T-helper 2 cell treated with Interferon-gamma antibody and Interleukin-4, amounts not matched to agents 100 ng/mL and 5 ng/mL, for 36 hours (primary cell): ENCODE measurements at regions not wholly inside any gene's neighbourhood (a gene's known extent, or its start where the extent isn't known, plus 50 kb on each side); places are given as distances from the start of the nearest gene placed in this dataset.
"Not testable (repeated sequence)": the region's sequence is repeated elsewhere in the genome, so short reads cannot be mapped to it uniquely, and the experiment has no call there.

Source experiments
- intact Hi-C: fragments of 100-400 bp; cut with micrococcal nuclease; formaldehyde crosslinking; loops from one replicate; pipeline ENCODE4 v1.15.1; 2023

DNA sequence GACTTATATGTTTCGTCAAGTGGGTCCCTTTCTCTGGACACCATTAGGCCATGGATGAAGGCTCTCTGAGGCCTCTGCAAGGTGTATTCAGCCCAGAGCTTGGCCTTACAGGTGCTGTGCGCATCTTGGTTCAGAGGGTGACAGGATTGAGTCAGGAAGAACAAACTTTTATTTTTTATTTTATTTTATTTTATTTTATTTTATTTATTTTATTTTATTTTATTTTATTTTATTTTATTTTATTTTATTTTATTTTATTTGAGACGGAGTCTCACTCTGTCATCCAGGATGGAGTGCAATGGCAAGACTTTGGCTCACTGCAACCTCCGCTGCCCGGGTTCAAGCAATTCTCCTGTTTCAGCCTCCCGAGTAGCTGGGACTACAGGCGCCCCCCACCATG lies 370.4 kb upstream of the CLNK start:
- intact Hi-C loops, result not testable (repeated sequence)

GRCh38 chr4:11053601-11054220 lies 369.1 kb upstream of the CLNK start:
- intact Hi-C loops, result no loop called here

GRCh38 chr4:11051181-11051580 lies 366.6 kb upstream of the CLNK start:
- intact Hi-C loops, result no loop called here

DNA sequence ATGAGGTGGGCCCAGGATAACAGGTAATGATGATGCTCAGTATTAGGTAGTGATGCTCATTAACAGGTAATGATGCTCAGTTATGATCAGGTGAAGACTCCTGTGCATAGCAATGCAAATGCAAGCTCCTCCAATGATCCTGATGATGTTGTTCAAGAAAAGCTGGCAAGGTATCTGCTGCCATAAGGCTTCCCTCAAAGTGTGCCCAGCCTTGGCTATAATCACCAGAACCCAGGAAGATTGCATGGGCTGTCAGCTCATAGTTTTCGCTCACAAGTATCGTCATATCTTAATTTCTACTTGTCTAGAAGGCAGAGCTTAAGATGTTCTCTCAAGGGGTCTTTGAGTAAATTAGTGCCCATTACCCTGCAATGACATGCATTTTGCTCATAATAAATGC lies 366.2 kb upstream of the CLNK start:
- intact Hi-C loops, result no loop called here

DNA sequence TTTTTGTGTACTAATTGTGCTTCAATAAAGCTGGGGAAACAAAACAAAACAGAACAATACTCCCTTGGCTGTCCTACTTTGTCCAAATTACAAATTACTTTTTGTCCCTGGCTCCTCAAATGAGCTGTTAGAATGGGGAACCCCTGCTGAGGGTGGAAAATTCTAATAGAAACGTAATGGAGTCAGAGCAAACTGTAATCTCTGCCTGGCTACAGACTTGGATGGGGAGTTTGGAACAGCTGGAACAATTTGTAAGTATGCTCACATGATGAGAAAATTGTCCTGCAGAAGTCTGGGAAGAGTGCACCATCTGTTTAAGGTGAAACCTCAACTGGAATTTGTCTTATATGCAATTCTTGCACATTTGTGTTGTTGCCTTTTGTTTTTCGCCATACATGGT lies 364.4 kb upstream of the CLNK start:
- intact Hi-C loops, result no loop called here

- intact Hi-C loops, result no loop called here
Observed at GRCh38 chr4:11042760-11043159, 358.2 kb upstream of the CLNK start.

- intact Hi-C loops, result no loop called here
Observed at GRCh38 chr4:11039634-11040131, 355.1 kb upstream of the CLNK start.

DNA sequence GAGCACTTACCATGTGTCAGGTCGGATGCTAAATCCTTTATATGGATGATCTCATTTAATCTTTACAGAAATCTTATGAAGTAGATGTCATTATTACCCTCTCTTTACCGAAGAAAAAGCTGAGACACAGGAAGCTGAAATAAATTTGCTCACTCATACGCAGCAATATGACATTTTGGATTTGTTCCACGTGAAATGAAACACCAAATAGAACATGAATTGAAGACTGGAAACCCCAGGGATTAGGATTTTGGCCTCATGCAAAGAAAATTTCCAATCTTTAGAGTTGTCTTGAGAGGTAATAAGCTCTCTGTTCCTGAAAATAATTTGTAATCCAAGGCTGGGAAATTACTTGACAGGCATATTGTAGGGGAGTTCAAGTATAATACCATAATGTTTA lies 354.4 kb upstream of the CLNK start:
- intact Hi-C loops, result no loop called here

DNA sequence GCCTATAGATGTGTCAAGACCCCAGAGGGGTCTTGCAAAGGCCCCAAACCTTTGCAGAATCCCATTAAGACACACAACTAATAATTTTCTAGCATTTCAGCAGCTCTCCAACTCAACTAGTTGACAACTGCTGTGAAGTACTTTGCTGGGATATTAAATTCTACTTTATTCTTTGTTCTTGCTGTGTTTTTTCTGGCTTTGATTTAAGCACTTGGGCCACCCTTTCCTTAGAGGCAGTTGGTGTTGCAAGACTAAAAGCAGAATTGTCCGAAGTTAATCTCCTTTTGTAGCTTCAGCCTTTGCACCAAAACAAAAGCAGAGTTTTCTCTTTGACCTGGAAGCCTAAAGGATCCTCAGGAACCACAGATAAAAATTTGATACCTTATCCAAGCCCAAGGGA lies 353.1 kb upstream of the CLNK start:
- intact Hi-C loops, result no loop called here

DNA sequence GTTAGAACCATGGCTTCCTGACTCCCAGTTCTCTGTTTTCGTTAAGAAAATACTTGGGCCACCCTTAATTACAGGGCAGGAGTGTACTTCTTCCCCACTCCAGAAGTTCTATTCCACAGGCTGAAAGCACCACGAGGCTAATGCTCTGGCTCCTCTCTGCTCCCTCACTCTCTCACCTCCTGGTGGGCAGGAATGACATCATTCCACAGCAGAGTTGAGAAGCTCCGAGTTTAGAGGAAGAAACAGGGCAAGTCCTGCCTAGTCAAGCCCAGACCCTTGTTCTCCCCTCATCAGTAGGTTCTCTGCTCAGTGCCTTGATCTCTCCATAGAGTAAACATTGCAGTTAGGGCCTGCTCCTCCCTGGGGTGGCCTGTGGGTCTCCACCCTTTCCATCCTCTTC lies 343.8 kb upstream of the CLNK start:
- intact Hi-C loops, result no loop called here

DNA sequence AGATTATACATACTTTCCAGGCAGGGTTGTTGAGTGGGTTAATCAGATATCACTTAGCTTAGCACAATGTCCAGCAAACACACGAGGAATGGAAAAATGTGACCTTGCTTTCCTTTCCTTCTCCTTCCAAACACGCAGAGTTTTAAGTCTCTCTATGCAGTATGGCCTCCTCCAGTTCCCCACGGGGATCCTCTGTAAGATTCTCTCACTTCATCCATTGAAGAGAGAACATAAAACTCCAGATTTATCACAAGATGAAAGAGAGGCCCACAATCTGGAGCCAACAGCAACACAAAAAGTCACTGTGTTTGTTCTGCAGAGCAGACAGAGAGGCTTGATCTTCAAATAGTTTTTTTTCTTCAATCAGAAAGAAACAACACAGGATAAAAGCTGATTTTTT lies 336.8 kb upstream of the CLNK start:
- intact Hi-C loops, result no loop called here

DNA sequence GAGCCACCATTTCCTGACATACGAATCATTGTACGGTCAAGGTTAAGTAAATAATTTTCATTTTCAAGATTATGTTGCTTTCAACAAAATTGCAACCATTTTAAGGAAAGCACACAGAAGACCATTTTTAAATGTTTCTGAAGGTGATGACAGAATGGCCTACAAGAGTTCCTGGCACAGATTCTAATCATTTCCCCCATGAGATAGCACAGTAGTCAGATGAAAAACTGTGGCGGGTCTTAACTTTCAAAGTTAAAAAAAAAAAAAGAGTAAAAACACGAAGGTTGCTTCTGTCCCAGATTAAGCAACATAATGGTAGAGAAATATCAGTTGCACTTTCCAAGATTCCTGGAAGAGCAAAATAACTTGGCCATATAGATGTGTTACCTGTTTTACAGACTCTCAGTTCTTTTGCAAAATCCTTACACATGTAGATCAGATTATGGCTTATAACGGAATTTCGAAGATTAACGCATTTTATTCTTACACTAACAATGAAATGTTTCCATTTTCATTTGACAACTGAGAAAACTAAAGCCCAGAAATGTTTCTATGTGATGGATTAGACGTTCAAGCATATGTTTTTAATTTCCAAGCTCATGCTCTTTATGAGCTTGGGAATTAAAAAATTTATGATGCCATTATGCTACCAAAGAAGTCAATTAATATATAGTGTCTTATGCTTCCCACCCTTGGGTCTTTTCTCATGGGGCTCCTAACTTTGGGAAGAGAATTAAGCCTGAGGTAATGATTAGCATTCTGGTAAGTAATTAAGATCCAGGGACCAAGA lies 335.1 kb upstream of the CLNK start:
- intact Hi-C loops, result no loop called here

DNA sequence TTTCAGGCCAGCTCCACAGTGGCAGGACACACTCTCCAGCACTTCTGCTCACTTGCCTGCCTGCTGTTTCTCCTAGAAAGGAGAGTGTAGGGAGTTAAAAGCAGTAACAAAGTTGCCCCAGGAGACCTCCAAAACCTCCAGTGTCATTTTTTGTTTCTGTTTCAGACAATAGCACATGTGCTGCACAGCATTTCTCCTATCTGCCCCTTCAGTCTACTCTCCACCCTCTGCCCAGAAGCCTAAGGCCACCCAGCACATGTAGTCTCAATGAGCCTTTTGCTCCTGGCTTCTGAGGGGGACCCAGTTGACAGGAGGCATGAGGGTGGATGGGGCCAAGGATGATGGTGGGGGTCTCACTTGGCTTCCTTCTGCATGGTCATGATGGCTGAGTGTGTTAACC lies 329.6 kb upstream of the CLNK start:
- intact Hi-C loops, result no loop called here

DNA sequence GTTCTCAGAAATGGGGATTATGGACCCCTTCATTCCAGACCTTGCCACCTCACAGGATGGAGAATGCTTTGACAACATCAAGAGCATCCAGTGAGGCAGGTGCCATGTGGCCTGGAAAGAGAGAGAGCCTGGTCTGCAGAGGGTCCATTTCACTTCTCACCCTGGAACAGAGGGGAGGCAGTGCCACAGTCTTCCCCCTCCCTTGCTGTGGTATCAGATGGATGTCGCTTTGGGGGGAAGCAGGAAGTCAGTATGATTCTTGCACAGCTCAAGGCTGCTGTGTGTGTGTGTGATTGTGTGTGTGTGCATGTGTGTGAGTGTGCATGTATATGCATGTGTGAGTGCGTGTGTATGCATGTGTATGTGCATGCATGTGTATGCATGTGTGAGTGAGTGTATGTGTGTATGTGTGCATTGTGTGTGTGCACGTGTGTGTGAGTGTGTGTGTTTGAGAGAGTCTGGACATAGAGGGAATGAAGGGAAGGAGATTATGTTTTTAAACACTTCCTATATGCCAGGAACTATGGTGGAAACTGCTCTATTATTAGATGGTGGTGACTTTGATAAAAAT lies 328.6 kb upstream of the CLNK start:
- intact Hi-C loops, result no loop called here

DNA sequence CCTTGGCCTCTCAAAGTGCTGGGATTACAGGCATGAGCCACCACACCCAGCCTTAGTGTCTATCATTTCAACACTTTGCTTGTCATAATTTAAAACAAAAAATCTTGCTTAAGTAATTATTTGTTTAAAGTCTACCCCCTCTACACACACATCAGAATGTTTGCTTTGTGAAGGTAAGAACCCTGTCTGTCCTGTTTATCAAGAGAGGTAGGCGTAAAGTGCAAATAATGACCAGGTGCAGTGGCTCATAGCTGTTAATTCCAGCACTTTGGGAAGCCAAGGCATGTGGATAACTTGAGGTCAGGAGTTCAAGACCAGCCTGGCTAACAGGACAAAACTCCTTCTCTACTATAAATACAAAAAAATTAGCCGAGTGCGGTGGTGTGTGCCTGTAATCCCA lies 326.7 kb upstream of the CLNK start:
- intact Hi-C loops, result no loop called here

GRCh38 chr4:11010624-11011023 lies 326.1 kb upstream of the CLNK start:
- intact Hi-C loops, result no loop called here

- intact Hi-C loops, result no loop called here
Observed at GRCh38 chr4:11009281-11009680, 324.7 kb upstream of the CLNK start.

DNA sequence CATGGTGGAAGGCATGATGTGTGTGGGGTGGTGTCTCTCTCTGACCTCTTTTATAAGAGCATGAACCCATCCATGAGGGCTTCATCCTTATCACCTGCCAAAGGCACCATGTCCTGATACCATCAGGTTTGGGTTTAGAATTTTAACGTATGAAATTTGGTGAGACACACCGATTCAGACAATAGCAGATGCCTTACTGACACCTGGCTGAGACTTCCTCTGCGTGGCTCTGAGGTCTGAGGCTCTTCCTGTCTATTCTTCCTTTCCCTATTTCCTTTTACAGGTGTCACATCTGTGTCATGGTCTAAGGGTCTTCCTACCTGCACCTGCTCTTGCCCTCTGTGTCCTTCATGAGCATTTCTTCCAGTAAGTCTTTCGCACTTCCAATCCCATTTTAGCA lies 320.7 kb upstream of the CLNK start:
- intact Hi-C loops, result no loop called here

- intact Hi-C loops, result no loop called here
Observed at GRCh38 chr4:11004818-11005217, 320.2 kb upstream of the CLNK start.

- intact Hi-C loops, result no loop called here
Observed at GRCh38 chr4:11002961-11003360, 318.4 kb upstream of the CLNK start.

- intact Hi-C loops, result no loop called here
Observed at GRCh38 chr4:10998846-10999245, 314.3 kb upstream of the CLNK start.

GRCh38 chr4:10984815-10985214 lies 300.2 kb upstream of the CLNK start:
- intact Hi-C loops, result no loop called here
